Adrenal gland (tissue), 5 donors: ENCODE measurements at regions not wholly inside any gene's neighbourhood (a gene's known extent, or its start where the extent isn't known, plus 50 kb on each side); places are given as distances from the start of the nearest gene placed in this dataset.

Experiments
- POLR2A ChIP-seq, 2 donors: fragments of 450-650 bp; IDR thresholded peaks; one replicate each; pipeline ENCODE4 v1.6.1; 2017; ENCODE audit warnings: antibody characterized with exemption in 2 of 2, mild to moderate bottlenecking in 2 of 2, moderate library complexity in 1 of 2
- TF ChIP-seq, protein P1 (sequence below), 6 experiments: fragments of 450-650 bp in 4 of 6; fragments of 200-600 bp in 2 of 6; sonication (generic) in 1 of 6; IDR thresholded peaks; 1 replicate in 5 of 6; 2 replicates in 1 of 6; pipeline versions ENCODE4 v1.5.1 to v1.8.0; 2016 to 2021; ENCODE audit warnings: antibody characterized with exemption in 6 of 6, mild to moderate bottlenecking in 2 of 6, moderate library complexity in 1 of 6
- donor health status: DM: no; HTN: no; CAD: no.

- no peak for TF ChIP-seq POLR2A (IDR thresholded peaks at IDR 0.05)
- TF ChIP-seq, protein P1, sequence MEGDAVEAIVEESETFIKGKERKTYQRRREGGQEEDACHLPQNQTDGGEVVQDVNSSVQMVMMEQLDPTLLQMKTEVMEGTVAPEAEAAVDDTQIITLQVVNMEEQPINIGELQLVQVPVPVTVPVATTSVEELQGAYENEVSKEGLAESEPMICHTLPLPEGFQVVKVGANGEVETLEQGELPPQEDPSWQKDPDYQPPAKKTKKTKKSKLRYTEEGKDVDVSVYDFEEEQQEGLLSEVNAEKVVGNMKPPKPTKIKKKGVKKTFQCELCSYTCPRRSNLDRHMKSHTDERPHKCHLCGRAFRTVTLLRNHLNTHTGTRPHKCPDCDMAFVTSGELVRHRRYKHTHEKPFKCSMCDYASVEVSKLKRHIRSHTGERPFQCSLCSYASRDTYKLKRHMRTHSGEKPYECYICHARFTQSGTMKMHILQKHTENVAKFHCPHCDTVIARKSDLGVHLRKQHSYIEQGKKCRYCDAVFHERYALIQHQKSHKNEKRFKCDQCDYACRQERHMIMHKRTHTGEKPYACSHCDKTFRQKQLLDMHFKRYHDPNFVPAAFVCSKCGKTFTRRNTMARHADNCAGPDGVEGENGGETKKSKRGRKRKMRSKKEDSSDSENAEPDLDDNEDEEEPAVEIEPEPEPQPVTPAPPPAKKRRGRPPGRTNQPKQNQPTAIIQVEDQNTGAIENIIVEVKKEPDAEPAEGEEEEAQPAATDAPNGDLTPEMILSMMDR (IDR thresholded peaks at IDR 0.05): no peak
Observed at GRCh38 chr13:22369090-22369489, 698.2 kb downstream of the FGF9 start.
